Testis (tissue), 2 donors: ENCODE measurements at regions not wholly inside any gene's neighbourhood (a gene's known extent, or its start where the extent isn't known, plus 50 kb on each side); places are given as distances from the start of the nearest gene placed in this dataset.

Source experiments
- CTCF ChIP-seq, 3 experiments: fragments of 450-650 bp in 2 of 3; fragments of 200-600 bp in 1 of 3; sonication (generic) in 1 of 3; IDR thresholded peaks; one replicate each; pipeline ENCODE4 v1.5.1; 2016 to 2019; ENCODE audit warnings: antibody characterized with exemption in 3 of 3, mild to moderate bottlenecking in 2 of 3, moderate library complexity in 1 of 3
- POLR2A ChIP-seq: fragments of 450-650 bp; IDR thresholded peaks from one replicate; pipeline ENCODE4 v1.6.1; 2017; ENCODE audit warnings: antibody characterized with exemption, mild to moderate bottlenecking, moderate library complexity

- TF ChIP-seq CTCF (IDR thresholded peaks at IDR 0.05) (no peak), POLR2A (no peak)
These were observed 289.1 kb upstream of the SHH start for GRCh38 chr7:156101355-156101754.
